Body of pancreas (tissue), 4 donors: ENCODE measurements at regions not wholly inside any gene's neighbourhood (a gene's known extent, or its start where the extent isn't known, plus 50 kb on each side); places are given as distances from the start of the nearest gene placed in this dataset.

ENCODE experiments used
- ATAC-seq: fragments of 150-250 bp; one replicate; pipeline ENCODE4 v1.9.1; 2016
- DNase-seq, 4 donors: peaks; one replicate each; pipeline ENCODE4 v3.0.0-alpha.2; 2019
- H3K27ac ChIP-seq, 4 donors: fragments of 200-600 bp; sonication (generic); 1 replicate in 3 of 4; 2 replicates in 1 of 4; pipeline versions ENCODE4 v1.5.1 to v1.6.1; 2016 to 2019; ENCODE audit warnings: mild to moderate bottlenecking in 1 of 4, mixed read lengths in 1 of 4, moderate library complexity in 1 of 4
- H3K27me3 ChIP-seq, 2 donors: fragments of 200-600 bp; sonication (generic); one replicate each; pipeline ENCODE4 v1.6.0; 2016; ENCODE audit warnings: mild to moderate bottlenecking in 1 of 2
- H3K36me3 ChIP-seq, 2 donors: fragments of 200-600 bp; sonication (generic); replicated peaks in 1 of 2; 2 replicates each; pipeline ENCODE4 v1.5.1; 2016; ENCODE audit warnings: low read depth in 2 of 2; ENCODE audit not compliant: insufficient read depth in 1 of 2
- H3K4me1 ChIP-seq: fragments of 200-600 bp; sonication (generic); one replicate; pipeline ENCODE4 v1.6.0; 2016
- H3K4me3 ChIP-seq, 2 donors: fragments of 200-600 bp; sonication (generic); 1 replicate in 1 of 2; 2 replicates in 1 of 2; pipeline ENCODE4 v1.5.1; 2016 to 2019
- H3K9me3 ChIP-seq, 3 donors: fragments of 200-600 bp; sonication (generic); 1 replicate in 2 of 3; 2 replicates in 1 of 3; pipeline ENCODE4 v1.5.1; 2016
- POLR2A ChIP-seq, 3 donors: fragments of 450-650 bp; IDR thresholded peaks; one replicate each; pipeline ENCODE4 v1.6.1; 2016; ENCODE audit warnings: antibody characterized with exemption in 3 of 3, mild to moderate bottlenecking in 2 of 3
- WGBS, 2 donors: methylation state at CpG; one replicate each; pipeline ENCODE4 v1.1.5; 2017; 5-methylcytosine and 5-hydroxymethylcytosine counted together
- intact Hi-C: fragments of 100-400 bp; cut with DNase I; formaldehyde crosslinking; loops from one replicate; pipeline ENCODE4 v1.15.1; 2023
- TF ChIP-seq, protein P1 (sequence below), 7 experiments: fragments of 450-650 bp in 4 of 7; fragments of 200-600 bp in 3 of 7; sonication (generic) in 3 of 7; IDR thresholded peaks; one replicate each; pipeline ENCODE4 v1.5.1; 2016 to 2019; ENCODE audit warnings: antibody characterized with exemption in 7 of 7

DNA sequence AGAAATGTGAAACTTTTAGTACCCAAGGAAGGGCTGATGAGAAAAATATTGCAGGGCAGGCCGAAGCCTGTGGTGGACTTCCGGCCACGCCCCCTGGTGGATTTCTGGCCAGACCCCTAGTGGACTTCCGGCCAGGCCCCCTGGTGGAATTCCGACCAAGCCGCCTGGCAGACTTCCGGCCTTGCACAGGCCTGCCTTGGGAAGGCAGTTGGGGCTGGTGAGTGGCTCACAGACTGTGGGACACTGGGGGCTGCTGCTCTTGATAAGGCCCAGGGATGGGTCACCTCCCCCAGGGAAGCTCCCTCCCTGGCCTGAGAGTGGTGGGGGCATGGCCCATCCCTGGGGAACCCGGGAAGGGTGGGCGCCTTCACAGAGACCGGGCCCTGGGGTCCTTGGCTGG lies 116.4 kb upstream of the MKI67 start:
- no peaks in the 10 kb centered on the region for H3K36me3 ChIP-seq
- no peak overlapping the region for H3K27ac ChIP-seq
- H3K4me3 ChIP-seq: no peak overlapping the region
- DNase-seq (no peak), ATAC-seq (no peak)
- no peaks in the 10 kb centered on the region for H3K9me3 ChIP-seq
- no peaks in the 10 kb centered on the region for H3K4me1 ChIP-seq
- 68 to 76% methylated on average over 3 to 10 of the region's 10 CpGs for WGBS, 2 donors
- intact Hi-C loops: no loop called here
- no peaks in the 10 kb centered on the region for H3K27me3 ChIP-seq
- TF ChIP-seq, protein P1, sequence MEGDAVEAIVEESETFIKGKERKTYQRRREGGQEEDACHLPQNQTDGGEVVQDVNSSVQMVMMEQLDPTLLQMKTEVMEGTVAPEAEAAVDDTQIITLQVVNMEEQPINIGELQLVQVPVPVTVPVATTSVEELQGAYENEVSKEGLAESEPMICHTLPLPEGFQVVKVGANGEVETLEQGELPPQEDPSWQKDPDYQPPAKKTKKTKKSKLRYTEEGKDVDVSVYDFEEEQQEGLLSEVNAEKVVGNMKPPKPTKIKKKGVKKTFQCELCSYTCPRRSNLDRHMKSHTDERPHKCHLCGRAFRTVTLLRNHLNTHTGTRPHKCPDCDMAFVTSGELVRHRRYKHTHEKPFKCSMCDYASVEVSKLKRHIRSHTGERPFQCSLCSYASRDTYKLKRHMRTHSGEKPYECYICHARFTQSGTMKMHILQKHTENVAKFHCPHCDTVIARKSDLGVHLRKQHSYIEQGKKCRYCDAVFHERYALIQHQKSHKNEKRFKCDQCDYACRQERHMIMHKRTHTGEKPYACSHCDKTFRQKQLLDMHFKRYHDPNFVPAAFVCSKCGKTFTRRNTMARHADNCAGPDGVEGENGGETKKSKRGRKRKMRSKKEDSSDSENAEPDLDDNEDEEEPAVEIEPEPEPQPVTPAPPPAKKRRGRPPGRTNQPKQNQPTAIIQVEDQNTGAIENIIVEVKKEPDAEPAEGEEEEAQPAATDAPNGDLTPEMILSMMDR (IDR thresholded peaks at IDR 0.05): no peak
- TF ChIP-seq POLR2A (IDR thresholded peaks at IDR 0.05): no peak

DNA sequence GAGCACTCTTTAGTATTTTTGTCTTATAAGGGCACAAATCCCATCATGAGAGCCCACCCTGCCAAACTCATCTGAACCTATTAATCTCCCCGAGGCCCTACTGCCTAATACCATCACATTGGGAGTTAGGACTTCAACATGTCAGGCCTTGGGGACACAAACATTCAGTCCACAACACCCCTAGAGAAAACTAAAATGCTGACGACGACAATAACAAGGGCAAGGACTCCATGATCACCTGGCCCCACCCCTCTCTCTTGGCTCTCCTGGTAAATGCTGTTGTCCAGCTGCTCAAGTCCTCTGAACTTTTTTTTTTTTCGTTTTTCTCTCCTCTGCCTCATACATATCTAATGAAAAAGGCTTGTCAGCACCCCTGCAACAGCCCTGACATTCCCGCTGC lies 118.8 kb upstream of the MKI67 start:
- Histone ChIP-seq H3K27ac (no peak overlapping the region), H3K27me3 (no peaks in the 10 kb centered on the region), H3K4me1 (no peaks in the 10 kb centered on the region), H3K4me3 (no peak overlapping the region), H3K36me3 (no peaks in the 10 kb centered on the region), H3K9me3 (no peaks in the 10 kb centered on the region)
- intact Hi-C loops: no loop called here
- DNase-seq: no peak
- no peak for ATAC-seq
- TF ChIP-seq, protein P1 (IDR thresholded peaks at IDR 0.05): no peak
- 56 to 60% methylated on average over 5 of the region's 5 CpGs for WGBS, 2 donors

DNA sequence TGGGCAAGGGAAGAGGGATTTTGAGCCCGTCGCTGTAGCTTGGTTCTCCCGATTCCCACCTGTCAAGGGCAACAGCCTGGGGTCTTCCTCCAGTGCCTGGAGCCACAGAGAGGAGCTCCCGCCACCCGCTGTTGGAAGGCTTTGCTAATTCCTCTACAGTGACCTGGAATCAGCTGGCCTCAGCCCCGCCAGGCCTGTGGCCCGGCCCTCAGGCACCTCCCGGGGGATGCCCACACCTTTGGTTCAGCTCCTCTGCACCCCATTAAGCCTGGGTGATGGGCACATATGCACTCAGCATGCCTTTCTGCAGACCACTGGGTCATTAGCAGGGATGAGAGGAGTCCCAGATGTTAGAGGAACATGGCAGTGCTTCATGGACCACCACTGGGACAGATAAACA lies 121.4 kb upstream of the MKI67 start:
- ATAC-seq: no peak
- WGBS, 2 donors: 87 to 88% methylated on average over 6 to 8 of the region's 8 CpGs
- H3K36me3 ChIP-seq: no peaks in the 10 kb centered on the region
- TF ChIP-seq, protein P1 (IDR thresholded peaks at IDR 0.05): no peak
- no peak for TF ChIP-seq POLR2A (IDR thresholded peaks at IDR 0.05)
- H3K4me1 ChIP-seq: no peaks in the 10 kb centered on the region
- intact Hi-C loops: no loop called here
- no peak overlapping the region for H3K27ac ChIP-seq
- H3K27me3 ChIP-seq: no peaks in the 10 kb centered on the region
- no peak for DNase-seq
- H3K9me3 ChIP-seq: no peaks in the 10 kb centered on the region
- no peak overlapping the region for H3K4me3 ChIP-seq

DNA sequence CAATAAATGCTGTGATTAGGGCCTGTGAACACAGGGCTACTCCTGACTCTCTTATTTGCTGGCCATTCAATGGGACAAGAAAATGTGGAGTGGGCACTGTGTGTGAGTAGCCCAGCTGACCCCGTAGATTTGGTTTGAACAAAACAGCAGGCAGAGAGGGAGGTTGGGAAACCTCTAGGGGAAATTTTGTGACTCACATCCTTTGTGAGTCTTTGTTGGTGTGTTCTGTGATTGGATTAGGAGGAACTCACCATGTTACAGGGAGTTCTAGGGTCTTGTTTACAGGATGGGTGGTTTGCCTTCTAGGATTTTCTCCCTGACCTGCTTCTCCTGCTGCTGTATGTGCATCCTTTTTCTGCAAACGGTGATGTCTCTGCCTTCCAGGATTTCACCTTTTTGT lies 128.3 kb upstream of the MKI67 start:
- WGBS, 2 donors: 49 to 55% methylated on average over 2 of the region's 2 CpGs
- Histone ChIP-seq H3K27me3 (no peaks in the 10 kb centered on the region), H3K36me3 (no peaks in the 10 kb centered on the region), H3K4me3 (no peak overlapping the region), H3K4me1 (no peaks in the 10 kb centered on the region), H3K27ac (no peak overlapping the region), H3K9me3 (no peaks in the 10 kb centered on the region)
- no peak for TF ChIP-seq POLR2A (IDR thresholded peaks at IDR 0.05)
- TF ChIP-seq, protein P1 (IDR thresholded peaks at IDR 0.05): no peak
- ATAC-seq: no peak
- DNase-seq: no peak
- intact Hi-C loops: no loop called here

DNA sequence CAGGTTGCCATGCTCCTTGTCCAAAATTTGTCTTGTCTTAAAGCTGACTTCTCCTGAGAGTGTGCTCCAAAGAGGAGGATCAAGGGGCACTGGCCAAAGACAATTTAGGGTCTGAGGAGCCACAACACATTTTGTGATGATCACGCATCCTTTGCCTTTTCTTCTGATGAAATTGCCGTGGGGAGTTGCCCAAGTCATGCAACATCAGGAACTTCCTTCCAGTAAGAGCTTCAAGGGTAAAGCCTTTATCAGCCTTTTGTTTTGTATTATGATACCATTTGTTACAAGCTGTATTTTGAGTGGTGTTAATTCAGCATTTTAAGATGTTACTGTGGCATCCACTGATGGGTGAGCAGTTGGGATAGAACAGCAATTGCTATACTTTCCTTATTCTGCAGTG lies 131.2 kb upstream of the MKI67 start:
- DNase-seq: no peak
- no peaks in the 10 kb centered on the region for H3K9me3 ChIP-seq
- TF ChIP-seq POLR2A (IDR thresholded peaks at IDR 0.05): no peak
- TF ChIP-seq, protein P1 (IDR thresholded peaks at IDR 0.05): no peak
- ATAC-seq: no peak
- no peaks in the 10 kb centered on the region for H3K27me3 ChIP-seq
- WGBS, 2 donors: 53 to 80% methylated on average over 2 of the region's 2 CpGs
- intact Hi-C loops: no loop called here
- no peaks in the 10 kb centered on the region for H3K36me3 ChIP-seq
- no peak overlapping the region for H3K4me3 ChIP-seq
- no peak overlapping the region for H3K27ac ChIP-seq
- H3K4me1 ChIP-seq: no peaks in the 10 kb centered on the region
